ENCODE measurements at regions not wholly inside any gene's neighbourhood (a gene's known extent, or its start where the extent isn't known, plus 50 kb on each side); places are given as distances from the start of the nearest gene placed in this dataset.

DNA sequence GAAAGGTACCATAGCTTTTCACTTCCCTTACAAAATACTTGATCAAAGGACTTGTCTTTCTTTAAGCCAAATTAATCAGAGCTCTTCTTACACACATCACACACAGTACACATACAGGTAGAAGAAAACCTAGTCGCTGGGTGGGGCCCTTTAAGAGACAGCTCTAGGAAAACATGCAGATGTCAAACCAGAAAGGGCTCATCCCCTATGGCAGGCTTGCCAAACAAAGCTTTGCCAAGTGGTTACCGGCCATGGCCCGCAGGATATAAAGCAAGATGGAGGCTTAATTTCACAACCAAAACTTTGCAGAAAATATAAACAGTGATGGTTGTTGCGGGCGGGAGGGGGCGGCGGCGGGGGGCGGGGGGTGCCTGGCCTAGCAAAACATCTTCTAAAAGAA lies 2156.0 kb upstream of the PIK3C3 start:
- H3K4me1 Mint-ChIP-seq (ENCODE audit: low read depth): peaks cover 8% of the 10 kb centered on the region
- intact Hi-C loops (cut with micrococcal nuclease): no loop called here
- H3K27me3 Mint-ChIP-seq: no peaks in the 10 kb centered on the region
- H3K27ac Mint-ChIP-seq: no peak overlapping the region
- H3K36me3 Mint-ChIP-seq (ENCODE audit: low read depth): peaks cover 6% of the 10 kb centered on the region
- H3K4me3 Mint-ChIP-seq: no peak overlapping the region
- no peaks in the 10 kb centered on the region for H3K9me3 Mint-ChIP-seq

DNA sequence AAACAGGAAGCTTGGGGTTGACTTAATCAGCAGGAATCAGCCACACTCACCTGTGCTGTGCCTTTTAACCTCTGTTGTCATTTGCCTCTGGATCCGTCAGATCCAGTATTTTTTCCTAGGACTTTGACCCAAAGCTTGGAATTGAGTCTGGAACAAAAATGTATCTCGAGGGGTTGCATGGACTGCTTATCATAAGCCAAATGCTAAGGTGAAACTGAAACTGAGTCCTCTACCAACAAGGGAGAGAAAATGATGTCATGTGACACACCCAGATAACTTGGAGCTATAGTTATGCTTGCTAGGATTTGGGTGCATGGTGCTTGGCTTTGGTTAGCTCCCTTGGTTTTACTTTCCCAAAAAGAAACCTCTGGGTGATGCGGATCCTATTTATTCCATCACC lies 2158.6 kb upstream of the PIK3C3 start:
- no peak overlapping the region for H3K4me3 Mint-ChIP-seq
- H3K27ac Mint-ChIP-seq: no peak overlapping the region
- H3K4me1 Mint-ChIP-seq (ENCODE audit: low read depth): peaks cover 8% of the 10 kb centered on the region
- H3K27me3 Mint-ChIP-seq: no peaks in the 10 kb centered on the region
- no peaks in the 10 kb centered on the region for H3K9me3 Mint-ChIP-seq
- intact Hi-C loops (cut with micrococcal nuclease): no loop called here
- H3K36me3 Mint-ChIP-seq (ENCODE audit: low read depth): peaks cover 6% of the 10 kb centered on the region

DNA sequence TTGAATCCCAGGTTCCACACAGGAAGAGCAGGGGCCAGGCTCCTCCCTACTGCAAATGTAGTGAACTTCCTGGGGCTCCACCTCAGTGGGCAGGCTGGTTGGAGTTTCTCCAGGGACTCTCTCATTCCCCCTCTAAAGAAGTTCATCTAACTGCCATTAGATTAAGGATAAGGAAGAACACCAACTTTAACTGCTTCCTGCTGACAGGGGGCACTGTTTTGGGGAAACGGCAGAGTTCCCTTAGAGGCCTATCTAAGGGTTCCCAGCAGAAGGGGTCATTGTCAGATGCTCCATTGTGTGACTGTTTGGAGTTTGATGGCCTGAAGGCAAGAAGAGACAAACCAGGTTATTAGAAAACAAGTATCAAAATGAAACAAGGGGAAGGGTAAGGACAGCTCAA lies 2159.7 kb upstream of the PIK3C3 start:
- peaks cover 6% of the 10 kb centered on the region for H3K36me3 Mint-ChIP-seq (ENCODE audit: low read depth)
- H3K27ac Mint-ChIP-seq: no peak overlapping the region
- peaks cover 8% of the 10 kb centered on the region for H3K4me1 Mint-ChIP-seq (ENCODE audit: low read depth)
- H3K27me3 Mint-ChIP-seq: no peaks in the 10 kb centered on the region
- intact Hi-C loops (cut with micrococcal nuclease): no loop called here
- no peak overlapping the region for H3K4me3 Mint-ChIP-seq
- no peaks in the 10 kb centered on the region for H3K9me3 Mint-ChIP-seq

DNA sequence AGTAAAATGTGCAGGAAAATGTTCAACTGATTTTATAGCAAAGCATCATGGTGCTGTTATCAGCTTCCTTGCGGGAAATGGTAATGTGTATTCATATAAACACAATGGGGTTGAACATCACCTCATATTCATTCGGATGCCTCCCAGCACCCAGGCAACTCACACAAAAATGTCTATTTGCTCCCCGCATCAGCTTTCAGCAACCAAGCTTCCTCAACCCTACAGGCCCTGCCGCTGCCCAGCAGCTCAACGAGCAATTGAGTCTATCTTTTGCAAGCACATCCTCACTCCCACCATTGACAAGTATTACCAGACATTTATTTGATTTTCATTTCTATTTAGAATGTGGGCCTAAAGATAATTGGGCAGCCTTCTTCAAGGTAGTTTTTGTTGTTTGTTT lies 2161.4 kb upstream of the PIK3C3 start:
- Mint-ChIP-seq H3K27ac (no peak overlapping the region), H3K27me3 (no peaks in the 10 kb centered on the region), H3K9me3 (no peaks in the 10 kb centered on the region), H3K4me1 (ENCODE audit: low read depth) (no peaks in the 10 kb centered on the region), H3K4me3 (no peak overlapping the region), H3K36me3 (ENCODE audit: low read depth) (no peaks in the 10 kb centered on the region)
- intact Hi-C loops (cut with micrococcal nuclease): no loop called here

DNA sequence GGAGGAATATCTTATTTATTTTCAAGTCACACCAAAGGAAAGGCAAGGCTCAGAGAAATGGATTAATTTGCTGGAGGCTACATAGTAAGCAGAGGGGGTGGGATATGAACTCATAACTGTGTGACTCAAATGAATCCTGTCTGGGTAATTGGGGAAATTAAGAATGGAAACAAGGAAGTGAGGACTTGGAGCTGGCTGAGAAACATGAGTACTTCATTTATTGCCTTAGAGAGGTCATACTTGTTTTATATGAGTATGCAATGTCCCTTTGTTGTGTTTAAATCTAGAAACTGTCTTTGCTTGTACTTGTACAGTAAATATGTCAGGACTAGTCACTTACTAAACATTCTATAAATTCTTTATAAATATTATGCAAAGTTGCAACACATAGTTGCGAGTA lies 2166.7 kb upstream of the PIK3C3 start:
- intact Hi-C loops (cut with micrococcal nuclease): no loop called here
- H3K27me3 Mint-ChIP-seq: no peaks in the 10 kb centered on the region
- no peak overlapping the region for H3K27ac Mint-ChIP-seq
- no peaks in the 10 kb centered on the region for H3K36me3 Mint-ChIP-seq (ENCODE audit: low read depth)
- no peaks in the 10 kb centered on the region for H3K9me3 Mint-ChIP-seq
- no peak overlapping the region for H3K4me3 Mint-ChIP-seq
- H3K4me1 Mint-ChIP-seq (ENCODE audit: low read depth): no peaks in the 10 kb centered on the region

DNA sequence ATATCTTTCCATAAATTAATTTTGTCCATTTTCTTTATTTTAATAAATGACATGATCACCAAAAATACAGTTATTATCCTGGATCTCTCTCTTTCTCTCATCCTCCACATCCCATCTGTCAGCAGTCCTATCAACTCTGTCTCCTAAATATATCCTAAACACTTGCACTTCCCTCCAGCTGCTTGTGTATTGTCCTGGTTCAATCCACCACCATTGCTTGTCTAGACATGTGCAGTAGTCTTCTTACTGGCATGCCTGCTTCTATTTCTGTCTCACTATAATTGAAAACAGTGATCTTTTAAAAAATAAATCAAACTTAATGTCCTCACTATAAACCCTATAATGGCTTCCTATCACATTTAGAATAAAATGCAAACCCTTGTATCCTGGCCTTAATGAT lies 2168.6 kb upstream of the PIK3C3 start:
- Mint-ChIP-seq H3K27me3 (no peaks in the 10 kb centered on the region), H3K9me3 (no peaks in the 10 kb centered on the region), H3K4me3 (no peak overlapping the region), H3K4me1 (ENCODE audit: low read depth) (no peaks in the 10 kb centered on the region), H3K36me3 (ENCODE audit: low read depth) (no peaks in the 10 kb centered on the region), H3K27ac (no peak overlapping the region)
- intact Hi-C loops (cut with micrococcal nuclease): no loop called here

DNA sequence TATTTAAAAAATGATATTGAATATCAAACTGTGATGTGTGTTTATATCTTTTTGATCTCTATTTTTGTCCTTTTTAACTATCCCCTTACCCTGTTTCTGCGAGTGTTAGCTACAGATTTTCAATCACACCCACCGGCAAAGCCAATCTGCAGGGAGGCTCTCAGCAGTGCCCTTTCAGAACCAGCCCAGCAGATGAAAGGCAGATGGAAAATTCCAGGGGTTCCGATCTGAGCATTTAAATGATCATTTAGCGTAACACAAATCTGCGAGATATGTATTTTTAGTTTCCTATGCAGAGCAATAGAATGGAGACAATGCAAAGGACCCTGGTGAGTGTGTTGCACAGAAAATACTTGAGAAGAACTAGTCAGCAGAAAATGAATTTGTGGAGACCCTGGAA lies 2170.5 kb upstream of the PIK3C3 start:
- Mint-ChIP-seq H3K4me1 (ENCODE audit: low read depth) (no peaks in the 10 kb centered on the region), H3K36me3 (ENCODE audit: low read depth) (no peaks in the 10 kb centered on the region), H3K27ac (no peak overlapping the region), H3K27me3 (no peaks in the 10 kb centered on the region), H3K9me3 (no peaks in the 10 kb centered on the region), H3K4me3 (no peak overlapping the region)
- intact Hi-C loops (cut with micrococcal nuclease): no loop called here

DNA sequence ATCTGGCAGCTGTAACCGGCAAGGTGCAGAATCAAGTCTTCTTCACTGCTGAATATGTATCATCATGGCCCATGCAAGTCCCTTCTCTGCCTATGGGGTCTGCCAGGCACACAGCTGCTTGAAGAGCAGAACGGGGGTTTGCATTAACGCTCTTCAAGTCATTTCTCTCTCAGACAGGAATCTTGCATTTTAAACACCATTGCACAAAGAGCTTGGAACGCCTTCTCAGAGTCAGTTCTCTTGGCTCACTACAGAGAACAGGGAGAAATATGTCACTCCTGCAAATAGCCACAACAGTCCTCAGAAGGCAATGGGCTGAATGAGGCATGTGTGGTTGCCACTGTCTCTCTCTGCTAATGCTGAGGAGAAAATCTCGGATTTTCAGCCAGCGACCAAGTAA lies 2173.5 kb upstream of the PIK3C3 start:
- Mint-ChIP-seq H3K27ac (no peak overlapping the region), H3K36me3 (ENCODE audit: low read depth) (no peaks in the 10 kb centered on the region), H3K4me1 (ENCODE audit: low read depth) (no peaks in the 10 kb centered on the region), H3K4me3 (no peak overlapping the region), H3K27me3 (no peaks in the 10 kb centered on the region), H3K9me3 (no peaks in the 10 kb centered on the region)
- intact Hi-C loops (cut with micrococcal nuclease): no loop called here

DNA sequence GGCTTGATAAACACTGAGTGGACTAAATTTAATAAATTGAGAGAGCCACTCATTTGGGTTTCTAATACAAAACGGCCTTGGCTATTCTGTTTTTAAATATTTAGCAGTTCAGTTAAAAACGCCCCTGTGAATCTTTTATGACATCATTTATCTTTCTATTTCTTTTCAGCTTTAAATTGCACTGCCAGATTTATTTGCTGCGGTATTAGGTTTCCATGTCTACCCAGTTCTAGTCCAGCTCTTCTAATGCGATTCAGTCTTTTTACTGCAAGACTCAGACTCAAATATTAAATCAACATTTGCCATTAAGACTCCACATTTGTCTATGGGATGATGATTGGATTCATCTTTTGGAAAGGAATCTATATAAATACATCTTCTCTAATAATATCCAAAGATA lies 2174.3 kb upstream of the PIK3C3 start:
- no peak overlapping the region for H3K4me3 Mint-ChIP-seq
- intact Hi-C loops (cut with micrococcal nuclease): no loop called here
- H3K36me3 Mint-ChIP-seq (ENCODE audit: low read depth): no peaks in the 10 kb centered on the region
- H3K9me3 Mint-ChIP-seq: no peaks in the 10 kb centered on the region
- no peak overlapping the region for H3K27ac Mint-ChIP-seq
- H3K27me3 Mint-ChIP-seq: no peaks in the 10 kb centered on the region
- no peaks in the 10 kb centered on the region for H3K4me1 Mint-ChIP-seq (ENCODE audit: low read depth)

DNA sequence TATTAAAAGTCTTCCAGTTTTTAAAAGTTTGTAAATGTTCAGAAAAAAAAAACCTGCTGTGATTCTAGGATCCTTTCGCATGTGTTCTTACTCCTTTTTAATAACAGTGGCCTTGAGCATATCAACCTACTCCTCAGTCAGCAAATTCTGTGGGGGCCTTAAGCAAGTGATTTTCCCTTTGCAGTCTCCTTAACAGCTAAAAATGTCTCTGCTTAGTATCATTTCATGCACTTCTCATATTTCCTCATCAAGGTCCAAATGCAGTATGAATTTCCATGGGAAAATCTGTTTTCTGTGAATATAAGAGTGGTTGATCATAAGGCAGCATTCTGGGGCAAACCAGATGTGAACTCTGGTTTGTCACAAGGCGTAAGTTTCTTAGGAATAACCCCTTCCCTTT lies 2175.1 kb upstream of the PIK3C3 start:
- H3K36me3 Mint-ChIP-seq (ENCODE audit: low read depth): no peaks in the 10 kb centered on the region
- H3K4me1 Mint-ChIP-seq (ENCODE audit: low read depth): no peaks in the 10 kb centered on the region
- no peak overlapping the region for H3K4me3 Mint-ChIP-seq
- intact Hi-C loops (cut with micrococcal nuclease): no loop called here
- H3K27ac Mint-ChIP-seq: no peak overlapping the region
- H3K9me3 Mint-ChIP-seq: no peaks in the 10 kb centered on the region
- no peaks in the 10 kb centered on the region for H3K27me3 Mint-ChIP-seq

DNA sequence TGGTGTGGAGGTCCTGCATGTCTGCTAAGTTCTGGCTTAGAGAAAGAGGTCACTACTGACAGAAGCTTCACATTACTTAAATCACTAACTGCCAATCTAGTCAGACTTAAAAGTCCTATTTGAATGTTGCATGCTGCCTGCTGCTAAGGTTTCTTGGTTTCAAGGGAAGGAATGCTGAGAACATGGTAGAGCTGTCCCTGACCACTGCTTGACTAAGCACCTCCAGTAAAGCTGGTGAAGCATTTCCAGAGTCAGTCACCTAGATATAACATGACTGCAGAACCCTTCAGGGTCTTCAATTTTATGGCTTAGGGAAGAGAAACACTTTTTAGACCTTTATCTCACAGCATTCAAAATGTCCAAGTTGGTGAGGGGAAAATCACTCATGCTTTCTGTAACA lies 2178.3 kb upstream of the PIK3C3 start:
- H3K27ac Mint-ChIP-seq: no peak overlapping the region
- intact Hi-C loops (cut with micrococcal nuclease): no loop called here
- H3K36me3 Mint-ChIP-seq (ENCODE audit: low read depth): no peaks in the 10 kb centered on the region
- H3K4me1 Mint-ChIP-seq (ENCODE audit: low read depth): no peaks in the 10 kb centered on the region
- no peaks in the 10 kb centered on the region for H3K27me3 Mint-ChIP-seq
- H3K9me3 Mint-ChIP-seq: no peaks in the 10 kb centered on the region
- H3K4me3 Mint-ChIP-seq: no peak overlapping the region

DNA sequence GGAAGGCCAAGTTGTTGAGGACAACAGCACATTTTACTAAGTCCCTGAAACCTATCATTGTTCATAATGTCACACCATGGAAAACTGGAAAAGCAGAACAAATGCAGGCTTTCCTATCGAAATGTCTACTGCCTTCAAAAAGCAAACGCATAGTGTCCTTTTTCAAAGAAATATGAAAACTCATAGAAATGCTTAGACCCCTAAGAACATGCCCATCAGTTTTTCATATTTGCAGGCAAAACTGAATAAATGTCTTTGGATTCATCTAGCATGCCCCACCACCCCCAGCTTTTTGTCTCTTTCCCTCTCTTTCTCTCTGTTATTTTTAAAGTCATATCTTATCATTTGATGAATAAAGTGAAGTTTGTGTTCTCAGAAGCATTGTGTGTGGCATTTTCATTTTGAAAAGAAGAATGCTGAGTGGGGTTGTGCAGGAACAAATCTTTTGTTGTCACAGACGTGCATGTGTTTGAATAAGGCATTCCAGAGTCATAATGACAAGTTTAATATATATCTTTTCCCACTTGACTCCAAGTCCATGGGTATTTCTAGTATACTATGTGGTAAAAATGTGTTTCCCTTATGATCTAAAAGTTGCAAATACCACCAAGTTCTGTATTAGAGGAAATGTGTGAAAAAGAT lies 2180.0 kb upstream of the PIK3C3 start:
- no peaks in the 10 kb centered on the region for H3K9me3 Mint-ChIP-seq
- H3K27ac Mint-ChIP-seq: no peak overlapping the region
- H3K4me3 Mint-ChIP-seq: no peak overlapping the region
- intact Hi-C loops (cut with micrococcal nuclease): no loop called here
- no peaks in the 10 kb centered on the region for H3K27me3 Mint-ChIP-seq
- no peaks in the 10 kb centered on the region for H3K4me1 Mint-ChIP-seq (ENCODE audit: low read depth)
- H3K36me3 Mint-ChIP-seq (ENCODE audit: low read depth): no peaks in the 10 kb centered on the region

DNA sequence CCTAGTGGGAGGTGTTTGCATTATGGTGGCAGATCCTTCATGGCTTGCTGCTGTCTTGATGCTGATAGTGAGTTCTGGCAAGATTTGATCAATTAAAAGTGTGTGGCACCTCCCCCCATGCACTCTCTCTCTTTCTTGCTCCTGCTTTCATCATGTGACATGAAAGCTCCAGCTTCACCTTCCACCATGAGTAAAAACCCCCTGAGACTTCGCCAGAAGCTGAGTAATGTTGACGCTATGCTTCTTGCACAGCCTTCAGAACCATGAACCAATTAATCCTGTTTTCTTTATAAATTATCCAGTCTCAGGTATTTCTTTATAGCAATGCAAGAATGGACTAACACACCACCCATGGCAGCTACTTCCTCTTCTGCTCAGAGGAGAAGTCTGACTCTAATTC lies 2181.4 kb upstream of the PIK3C3 start:
- Mint-ChIP-seq H3K4me1 (ENCODE audit: low read depth) (no peaks in the 10 kb centered on the region), H3K36me3 (ENCODE audit: low read depth) (no peaks in the 10 kb centered on the region), H3K4me3 (no peak overlapping the region), H3K27me3 (no peaks in the 10 kb centered on the region), H3K27ac (no peak overlapping the region), H3K9me3 (no peaks in the 10 kb centered on the region)
- intact Hi-C loops (cut with micrococcal nuclease): no loop called here

DNA sequence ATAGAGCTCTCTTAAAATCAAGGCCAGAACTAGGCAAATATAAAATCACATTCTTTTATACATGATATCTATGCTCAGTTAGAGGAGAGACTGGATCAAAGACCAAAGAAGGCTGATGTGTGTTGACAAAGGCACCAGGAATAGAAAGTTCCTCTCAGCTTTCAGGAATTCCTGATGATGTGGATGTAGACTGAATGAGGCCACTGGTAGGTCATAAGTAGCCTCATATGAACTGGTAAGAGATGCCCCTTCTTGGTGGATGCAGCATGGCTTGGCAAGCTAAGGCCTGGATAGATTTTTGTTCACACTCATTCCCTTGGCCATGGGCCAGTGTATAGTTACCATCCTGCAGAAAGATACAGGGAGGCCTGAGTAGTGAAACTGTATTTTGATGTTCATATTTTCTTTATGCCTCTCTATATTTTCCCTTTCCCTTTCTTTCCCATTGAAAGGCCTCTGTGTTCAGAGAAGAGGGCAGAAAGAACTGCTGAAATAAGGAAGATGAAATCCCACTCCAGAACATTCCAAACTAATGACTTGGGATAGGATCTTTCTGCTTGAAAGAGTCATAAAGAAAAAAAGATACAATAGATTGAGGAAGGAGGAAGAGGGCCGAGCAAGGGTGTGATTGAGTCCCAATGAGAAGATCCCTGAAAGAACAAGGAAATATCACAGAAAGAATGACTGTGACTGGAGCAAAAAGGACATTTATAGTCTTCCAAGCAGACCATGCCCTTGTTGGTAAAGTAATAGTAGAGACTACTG lies 2182.7 kb upstream of the PIK3C3 start:
- Mint-ChIP-seq H3K27me3 (no peaks in the 10 kb centered on the region), H3K4me1 (ENCODE audit: low read depth) (no peaks in the 10 kb centered on the region), H3K36me3 (ENCODE audit: low read depth) (no peaks in the 10 kb centered on the region), H3K27ac (no peak overlapping the region), H3K9me3 (no peaks in the 10 kb centered on the region), H3K4me3 (no peak overlapping the region)
- intact Hi-C loops (cut with micrococcal nuclease): no loop called here

DNA sequence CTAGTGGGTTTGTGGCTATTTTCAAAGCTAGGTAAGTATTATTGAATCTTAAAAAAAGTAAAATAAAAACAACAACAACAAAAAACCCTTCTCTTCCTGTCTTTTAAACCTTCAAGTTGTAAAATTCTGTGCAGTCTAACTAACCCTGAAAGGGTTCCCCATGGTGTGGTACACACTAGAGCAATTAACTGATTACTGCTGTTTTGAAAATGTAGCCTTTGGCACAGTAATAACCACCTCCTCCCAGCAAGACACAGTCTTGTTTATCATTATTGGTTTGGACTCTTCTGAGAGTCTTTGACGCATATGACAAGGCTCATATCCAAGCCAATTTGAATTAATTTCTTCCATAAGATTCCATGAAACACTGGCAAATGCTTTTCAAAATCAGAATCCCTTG lies 2184.6 kb upstream of the PIK3C3 start:
- no peaks in the 10 kb centered on the region for H3K4me1 Mint-ChIP-seq (ENCODE audit: low read depth)
- no peak overlapping the region for H3K27ac Mint-ChIP-seq
- intact Hi-C loops (cut with micrococcal nuclease): no loop called here
- no peaks in the 10 kb centered on the region for H3K27me3 Mint-ChIP-seq
- no peaks in the 10 kb centered on the region for H3K36me3 Mint-ChIP-seq (ENCODE audit: low read depth)
- H3K9me3 Mint-ChIP-seq: no peaks in the 10 kb centered on the region
- H3K4me3 Mint-ChIP-seq: no peak overlapping the region

All from dendritic cell treated with granulocyte-macrophage colony-stimulating factor and Interleukin-4, amounts not matched to agents 40 ng/mL and 50 ng/mL, for 4 days (primary cell).